ENCODE measurements at regions not wholly inside any gene's neighbourhood (a gene's known extent, or its start where the extent isn't known, plus 50 kb on each side); places are given as distances from the start of the nearest gene placed in this dataset.
A peak's percentile ranks its signal among the peaks of the same experiment; 100 is the strongest.

DNA sequence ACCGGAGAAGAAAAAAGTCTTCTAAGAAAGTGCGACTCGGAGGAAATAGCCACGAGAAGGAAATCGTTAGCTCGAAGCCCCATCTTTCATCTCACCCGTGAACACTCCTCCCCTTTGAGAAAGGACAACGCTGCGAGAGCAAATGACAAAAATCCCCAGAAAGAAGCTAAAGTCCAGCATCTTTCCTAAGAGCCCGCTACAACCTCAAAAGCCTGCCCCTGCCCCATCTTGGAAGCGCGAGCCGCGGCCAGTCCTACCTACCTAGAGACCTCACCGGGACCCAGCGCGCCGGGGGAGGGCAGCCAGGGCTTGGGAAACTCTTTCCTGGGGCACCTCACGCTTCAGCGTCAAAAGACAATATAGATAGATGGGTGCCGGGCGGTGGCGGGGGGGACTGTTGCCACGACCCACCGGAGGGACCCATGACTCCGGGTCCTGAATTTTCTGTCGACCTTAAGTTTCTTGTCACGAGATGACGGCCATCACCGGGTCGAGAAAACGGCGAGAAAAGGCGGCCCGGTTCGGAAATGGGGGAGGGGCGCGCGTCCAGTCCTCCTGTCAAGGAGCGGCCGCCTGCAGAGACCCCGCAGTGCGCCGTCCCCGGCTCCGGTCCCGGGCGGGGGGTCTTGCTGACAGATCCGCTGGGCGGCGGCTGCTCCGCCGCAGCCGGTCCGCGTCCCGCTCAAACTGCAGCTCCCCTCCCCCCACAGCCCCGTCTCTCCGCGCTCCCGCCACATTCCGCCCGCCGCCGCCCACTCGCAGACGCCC is 65.9 kb downstream of the KCNRG start:
- H3K4me3 Mint-ChIP-seq: peak overlapping the region; percentile 99
- H3K9me3 ChIP-seq (ENCODE audit: control insufficient read depth, insufficient read depth, low read length): no peaks in the 10 kb centered on the region
- no peaks in the 10 kb centered on the region for H3K9me3 Mint-ChIP-seq
- peak overlapping the region; percentile 93 for H3K27ac ChIP-seq (ENCODE audit: low read length)
- under 1% methylated on average over 67 of the region's 67 CpGs for WGBS (ENCODE audit: insufficient coverage)
- peak; percentile 11 to 22 (median 15) for ATAC-seq
- H3K4me1 ChIP-seq (ENCODE audit: control insufficient read depth, insufficient read depth, low read length): peaks cover 13% of the 10 kb centered on the region
- H3K27ac Mint-ChIP-seq: peak overlapping the region; percentile 96 to 97
- peaks cover 44 to 61% of the 10 kb centered on the region in 2 donors for H3K4me1 Mint-ChIP-seq
- peaks cover 16% of the 10 kb centered on the region for H3K36me3 Mint-ChIP-seq
- peak; percentile 56 to 63 for DNase-seq
- H3K27me3 ChIP-seq (ENCODE audit: control insufficient read depth, insufficient read depth, low read length): peaks cover 2% of the 10 kb centered on the region
- TF ChIP-seq CTCF (IDR thresholded peaks at IDR 0.05): no peak
- H3K36me3 ChIP-seq (ENCODE audit: control insufficient read depth, insufficient read depth, low read length): no peaks in the 10 kb centered on the region
- intact Hi-C loops (cut with micrococcal nuclease): loop anchor here (5.0 kb wide), 4 partner anchors 84 to 1721 kb away; partner anchors contain the start of genes DHRS12, PHF11 and TRIM13
- peak overlapping the region; percentile 79 for H3K4me3 ChIP-seq (ENCODE audit: low read length)
- H3K27me3 Mint-ChIP-seq (ENCODE audit: low read depth in 2 of 2): peaks cover 0 to 3% of the 10 kb centered on the region in 2 donors

GRCh38 chr13:50081679-50082425 is 66.6 kb downstream of the KCNRG start:
- intact Hi-C loops (cut with micrococcal nuclease): loop anchor here (1.0 to 5.0 kb wide), 8 partner anchors 41 to 1720 kb away; partner anchors contain the start of genes DHRS12, PHF11, SPRYD7 and TRIM13
- H3K36me3 ChIP-seq (ENCODE audit: control insufficient read depth, insufficient read depth, low read length): no peaks in the 10 kb centered on the region
- Mint-ChIP-seq H3K9me3 (no peaks in the 10 kb centered on the region), H3K4me1 (peaks cover 44 to 56% of the 10 kb centered on the region in 2 donors), H3K27me3 (ENCODE audit: low read depth in 2 of 2) (peaks cover 0 to 3% of the 10 kb centered on the region in 2 donors), H3K27ac (peak overlapping the region; percentile 96 to 97), H3K4me3 (peak overlapping the region; percentile 99), H3K36me3 (peaks cover 16% of the 10 kb centered on the region)
- peaks cover 12% of the 10 kb centered on the region for H3K4me1 ChIP-seq (ENCODE audit: control insufficient read depth, insufficient read depth, low read length)
- peak; percentile 97 to 100 for DNase-seq
- no peak for TF ChIP-seq CTCF (IDR thresholded peaks at IDR 0.05)
- peak overlapping the region; percentile 79 for H3K4me3 ChIP-seq (ENCODE audit: low read length)
- peak overlapping the region; percentile 93 for H3K27ac ChIP-seq (ENCODE audit: low read length)
- no peaks in the 10 kb centered on the region for H3K9me3 ChIP-seq (ENCODE audit: control insufficient read depth, insufficient read depth, low read length)
- peaks cover 2% of the 10 kb centered on the region for H3K27me3 ChIP-seq (ENCODE audit: control insufficient read depth, insufficient read depth, low read length)
- ATAC-seq: peak; percentile 71 to 90 (median 79)
- WGBS (ENCODE audit: insufficient coverage): under 1% methylated on average over 49 of the region's 49 CpGs

GRCh38 chr13:50082426-50083281 is 67.4 kb downstream of the KCNRG start:
- ATAC-seq (peak; percentile 50 to 68 (median 51)), DNase-seq (peak; percentile 61 to 88)
- peaks cover 0 to 3% of the 10 kb centered on the region in 2 donors for H3K27me3 Mint-ChIP-seq (ENCODE audit: low read depth in 2 of 2)
- Histone ChIP-seq H3K4me3 (ENCODE audit: low read length) (peak overlapping the region; percentile 79), H3K36me3 (ENCODE audit: control insufficient read depth, insufficient read depth, low read length) (no peaks in the 10 kb centered on the region), H3K27me3 (ENCODE audit: control insufficient read depth, insufficient read depth, low read length) (peaks cover 2% of the 10 kb centered on the region), H3K27ac (ENCODE audit: low read length) (peak overlapping the region; percentile 69), H3K4me1 (ENCODE audit: control insufficient read depth, insufficient read depth, low read length) (peaks cover 12% of the 10 kb centered on the region), H3K9me3 (ENCODE audit: control insufficient read depth, insufficient read depth, low read length) (no peaks in the 10 kb centered on the region)
- no peaks in the 10 kb centered on the region for H3K9me3 Mint-ChIP-seq
- intact Hi-C loops (cut with micrococcal nuclease): loop anchor here (1.0 to 5.0 kb wide), 8 partner anchors 41 to 1720 kb away; partner anchors contain the start of genes DHRS12, PHF11, SPRYD7 and TRIM13
- peak overlapping the region; percentile 96 to 97 for H3K27ac Mint-ChIP-seq
- H3K36me3 Mint-ChIP-seq: peaks cover 16% of the 10 kb centered on the region
- peaks cover 44 to 50% of the 10 kb centered on the region in 2 donors for H3K4me1 Mint-ChIP-seq
- TF ChIP-seq CTCF (IDR thresholded peaks at IDR 0.05): no peak
- 2% methylated on average over 28 of the region's 28 CpGs for WGBS (ENCODE audit: insufficient coverage)
- H3K4me3 Mint-ChIP-seq: peak overlapping the region; percentile 99
